Breast epithelium (tissue), 4 donors: ENCODE measurements at regions not wholly inside any gene's neighbourhood (a gene's known extent, or its start where the extent isn't known, plus 50 kb on each side); places are given as distances from the start of the nearest gene placed in this dataset.

Source experiments
- DNase-seq, 2 donors: peaks; one replicate each; pipeline ENCODE4 v3.0.0-alpha.2; 2019; ENCODE audit warnings: low spot score in 2 of 2
- H3K27ac ChIP-seq, 2 donors: fragments of 200-600 bp; sonication (generic) in 1 of 2; one replicate each; pipeline ENCODE4 v1.5.1; 2016 to 2019; ENCODE audit warnings: mild to moderate bottlenecking in 1 of 2
- H3K27me3 ChIP-seq, 2 donors: fragments of 200-600 bp; sonication (generic) in 1 of 2; one replicate each; pipeline versions ENCODE4 v1.5.1 to v1.6.0; 2017 to 2019; ENCODE audit warnings: control low read depth in 1 of 2, mild to moderate bottlenecking in 1 of 2
- H3K36me3 ChIP-seq: fragments of 200-600 bp; one replicate; pipeline ENCODE4 v1.5.1; 2019
- H3K4me1 ChIP-seq, 2 donors: fragments of 200-600 bp; sonication (generic); one replicate each; pipeline ENCODE4 v1.5.1; 2016 to 2019; ENCODE audit warnings: control low read depth in 1 of 2
- H3K4me3 ChIP-seq, 3 donors: fragments of 200-600 bp; sonication (generic); 1 replicate in 2 of 3; 2 replicates in 1 of 3; pipeline ENCODE4 v1.5.1; 2016 to 2019; ENCODE audit warnings: mild to moderate bottlenecking in 3 of 3, moderate library complexity in 2 of 3
- H3K9me3 ChIP-seq, 2 donors: fragments of 200-600 bp; sonication (generic) in 1 of 2; one replicate each; pipeline ENCODE4 v1.5.1; 2016 to 2019; ENCODE audit warnings: control low read depth in 1 of 2
- POLR2A ChIP-seq: fragments of 450-650 bp; IDR thresholded peaks from one replicate; pipeline ENCODE4 v1.6.1; 2016; ENCODE audit warnings: antibody characterized with exemption, mild to moderate bottlenecking, moderate library complexity
- POLR2AphosphoS5 ChIP-seq, 3 donors: sonication (generic); formaldehyde crosslinking; IDR thresholded peaks; one replicate each; pipeline ENCODE4 v1.6.1; 2017; ENCODE audit warnings: antibody characterized with exemption in 3 of 3
- intact Hi-C: fragments of 100-400 bp; cut with DNase I; formaldehyde crosslinking; loops from one replicate; pipeline ENCODE4 v1.15.1; 2023; ENCODE audit warnings: low total_unique reads
- TF ChIP-seq, protein P1 (sequence below), 3 donors: fragments of 450-650 bp; IDR thresholded peaks; one replicate each; pipeline ENCODE4 v1.5.1; 2016 to 2017; ENCODE audit warnings: antibody characterized with exemption in 3 of 3, mild to moderate bottlenecking in 3 of 3, moderate library complexity in 3 of 3

DNA sequence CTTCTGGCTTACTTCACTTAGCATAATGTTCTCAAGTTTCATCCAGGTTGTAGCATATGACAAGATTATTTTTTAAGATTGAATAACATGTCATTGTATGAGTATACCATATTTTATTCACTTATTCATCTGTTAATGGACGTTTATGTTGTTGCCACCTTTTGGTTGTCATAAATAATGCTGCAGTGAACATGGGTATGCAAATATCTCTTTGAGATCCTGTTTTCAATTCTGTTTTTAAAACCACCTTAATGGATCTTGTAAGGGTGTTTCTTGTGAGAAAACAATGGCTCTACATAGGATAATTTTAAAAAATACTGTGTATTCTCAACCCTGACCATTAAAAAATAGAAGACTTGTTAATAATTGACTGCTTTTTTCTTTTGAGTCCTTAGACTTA lies 290.7 kb upstream of the TMEM229A start:
- Histone ChIP-seq H3K4me3 (no peak overlapping the region), H3K36me3 (no peaks in the 10 kb centered on the region), H3K9me3 (no peaks in the 10 kb centered on the region), H3K27me3 (no peaks in the 10 kb centered on the region), H3K27ac (no peak overlapping the region), H3K4me1 (no peaks in the 10 kb centered on the region)
- TF ChIP-seq, protein P1, sequence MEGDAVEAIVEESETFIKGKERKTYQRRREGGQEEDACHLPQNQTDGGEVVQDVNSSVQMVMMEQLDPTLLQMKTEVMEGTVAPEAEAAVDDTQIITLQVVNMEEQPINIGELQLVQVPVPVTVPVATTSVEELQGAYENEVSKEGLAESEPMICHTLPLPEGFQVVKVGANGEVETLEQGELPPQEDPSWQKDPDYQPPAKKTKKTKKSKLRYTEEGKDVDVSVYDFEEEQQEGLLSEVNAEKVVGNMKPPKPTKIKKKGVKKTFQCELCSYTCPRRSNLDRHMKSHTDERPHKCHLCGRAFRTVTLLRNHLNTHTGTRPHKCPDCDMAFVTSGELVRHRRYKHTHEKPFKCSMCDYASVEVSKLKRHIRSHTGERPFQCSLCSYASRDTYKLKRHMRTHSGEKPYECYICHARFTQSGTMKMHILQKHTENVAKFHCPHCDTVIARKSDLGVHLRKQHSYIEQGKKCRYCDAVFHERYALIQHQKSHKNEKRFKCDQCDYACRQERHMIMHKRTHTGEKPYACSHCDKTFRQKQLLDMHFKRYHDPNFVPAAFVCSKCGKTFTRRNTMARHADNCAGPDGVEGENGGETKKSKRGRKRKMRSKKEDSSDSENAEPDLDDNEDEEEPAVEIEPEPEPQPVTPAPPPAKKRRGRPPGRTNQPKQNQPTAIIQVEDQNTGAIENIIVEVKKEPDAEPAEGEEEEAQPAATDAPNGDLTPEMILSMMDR (IDR thresholded peaks at IDR 0.05): no peak
- intact Hi-C loops: no loop called here
- DNase-seq: no peak

DNA sequence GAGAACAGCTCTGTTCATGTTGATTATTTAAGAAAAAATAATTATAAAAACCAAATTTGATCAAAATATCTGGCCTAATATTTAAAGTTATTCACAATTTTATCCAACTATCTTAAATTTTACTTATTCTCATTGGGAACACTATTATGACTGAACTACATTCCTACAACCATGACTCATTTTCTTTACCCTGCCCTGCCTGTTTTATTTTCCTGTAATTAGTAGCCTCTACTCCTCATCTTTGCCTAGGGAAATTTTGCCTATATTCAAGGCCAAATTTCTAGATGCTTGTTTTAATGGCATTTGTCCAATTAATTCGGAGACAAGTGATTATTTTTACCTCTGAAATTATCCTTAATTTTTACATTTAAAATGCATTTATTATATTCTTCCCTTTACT lies 289.7 kb upstream of the TMEM229A start:
- no peak for TF ChIP-seq POLR2A
- TF ChIP-seq, protein P1 (IDR thresholded peaks at IDR 0.05): no peak
- TF ChIP-seq POLR2AphosphoS5 (IDR thresholded peaks at IDR 0.05): no peak
- Histone ChIP-seq H3K27me3 (no peaks in the 10 kb centered on the region), H3K4me1 (no peaks in the 10 kb centered on the region), H3K27ac (no peak overlapping the region), H3K9me3 (no peaks in the 10 kb centered on the region), H3K36me3 (no peaks in the 10 kb centered on the region), H3K4me3 (no peak overlapping the region)
- intact Hi-C loops: no loop called here
- no peak for DNase-seq

DNA sequence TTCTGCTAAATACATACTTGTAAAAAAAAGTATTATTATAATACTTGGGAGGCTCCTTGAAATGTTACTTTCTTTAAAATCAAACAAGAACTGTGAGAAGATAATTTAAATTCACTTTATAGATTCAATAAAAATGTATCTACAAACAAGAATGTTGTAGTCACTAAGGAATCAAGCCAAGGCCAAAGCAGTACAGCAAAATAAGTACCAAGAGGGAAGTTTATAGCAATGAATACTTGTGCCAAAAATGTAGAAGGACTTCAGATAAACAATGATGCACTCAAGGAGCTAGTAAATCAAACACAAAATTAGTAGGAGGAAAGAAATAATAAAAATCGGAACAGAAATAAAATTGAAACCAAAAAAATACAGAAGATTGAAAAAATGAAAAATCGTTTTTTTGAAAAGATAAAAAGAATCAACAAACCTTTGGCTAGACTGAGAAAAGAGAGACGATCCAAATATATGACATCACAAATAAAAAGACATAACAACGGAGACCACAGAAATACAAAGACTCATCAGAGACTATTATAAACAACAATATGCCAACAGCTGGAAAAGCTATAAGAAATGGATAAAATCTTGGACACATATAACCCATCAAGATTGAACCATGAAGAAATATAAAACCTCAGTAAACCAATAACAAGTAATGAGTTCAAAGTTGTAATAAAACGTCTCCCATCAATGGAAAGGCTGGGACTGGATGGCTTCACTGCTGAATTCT lies 286.0 kb upstream of the TMEM229A start:
- intact Hi-C loops: no loop called here
- H3K27me3 ChIP-seq: no peaks in the 10 kb centered on the region

DNA sequence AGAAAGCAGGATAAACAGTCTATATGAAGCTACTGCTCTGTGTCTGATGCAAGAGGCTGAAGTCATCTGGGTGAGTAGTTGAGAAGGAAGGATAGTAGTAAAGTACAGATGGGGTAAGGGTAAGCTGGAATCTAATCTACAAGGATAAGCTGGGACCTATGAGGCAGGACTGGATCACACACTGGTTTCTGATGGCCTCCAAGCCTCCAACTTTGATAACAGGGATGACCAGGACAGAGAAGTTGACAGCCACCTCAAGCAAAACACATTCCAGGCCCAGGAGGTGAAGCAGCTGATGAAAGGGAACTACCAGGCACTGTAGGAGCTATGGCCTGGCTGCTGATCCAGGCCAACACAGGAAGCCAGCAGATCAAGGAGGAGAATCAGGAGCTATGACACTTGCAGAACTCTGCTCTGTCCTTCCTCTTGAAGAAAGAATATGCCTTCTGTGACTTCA lies 278.1 kb upstream of the TMEM229A start:
- no peak overlapping the region for H3K4me3 ChIP-seq
- intact Hi-C loops: no loop called here
- TF ChIP-seq POLR2A (no peak), POLR2AphosphoS5 (IDR thresholded peaks at IDR 0.05) (no peak)
- TF ChIP-seq, protein P1 (IDR thresholded peaks at IDR 0.05): no peak
- no peaks in the 10 kb centered on the region for H3K4me1 ChIP-seq
- H3K27me3 ChIP-seq: no peaks in the 10 kb centered on the region
- DNase-seq: no peak
- H3K27ac ChIP-seq: no peak overlapping the region
- no peaks in the 10 kb centered on the region for H3K9me3 ChIP-seq
- H3K36me3 ChIP-seq: no peaks in the 10 kb centered on the region

More for the DNA sequence above, 286.0 kb upstream of the TMEM229A start:
- TF ChIP-seq POLR2A (no peak), POLR2AphosphoS5 (IDR thresholded peaks at IDR 0.05) (no peak)
- TF ChIP-seq, protein P1 (IDR thresholded peaks at IDR 0.05): no peak
- no peak for DNase-seq
- Histone ChIP-seq H3K27ac (no peak overlapping the region), H3K4me3 (no peak overlapping the region), H3K4me1 (no peaks in the 10 kb centered on the region), H3K9me3 (no peaks in the 10 kb centered on the region), H3K36me3 (no peaks in the 10 kb centered on the region)

DNA sequence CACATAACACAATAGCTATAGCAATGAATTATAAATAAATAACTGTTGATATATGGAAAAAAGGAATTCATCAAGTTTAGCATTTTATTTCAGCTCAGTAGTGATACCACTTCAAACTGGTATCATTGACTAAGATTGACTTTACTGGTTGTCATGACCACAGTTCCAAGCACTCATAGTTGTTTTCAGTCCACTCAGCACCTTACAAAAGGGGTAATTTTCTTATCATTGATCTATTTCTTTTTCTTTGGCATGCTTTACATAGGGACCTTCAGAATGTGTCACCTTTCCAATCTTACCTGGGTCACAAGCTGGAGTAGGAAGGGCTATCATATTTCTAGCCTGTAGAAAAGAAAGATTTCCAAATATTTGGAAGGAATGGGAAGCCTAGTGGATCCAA lies 275.5 kb upstream of the TMEM229A start:
- H3K4me3 ChIP-seq: no peak overlapping the region
- intact Hi-C loops: no loop called here
- no peaks in the 10 kb centered on the region for H3K36me3 ChIP-seq
- no peak for DNase-seq
- no peak overlapping the region for H3K27ac ChIP-seq
- H3K27me3 ChIP-seq: no peaks in the 10 kb centered on the region
- H3K9me3 ChIP-seq: no peaks in the 10 kb centered on the region
- no peaks in the 10 kb centered on the region for H3K4me1 ChIP-seq
- TF ChIP-seq POLR2AphosphoS5 (IDR thresholded peaks at IDR 0.05): no peak
- no peak for TF ChIP-seq POLR2A
- TF ChIP-seq, protein P1 (IDR thresholded peaks at IDR 0.05): no peak
